HG02885 (cell line): ENCODE measurements at regions not wholly inside any gene's neighbourhood (a gene's known extent, or its start where the extent isn't known, plus 50 kb on each side); places are given as distances from the start of the nearest gene placed in this dataset.

Experiments
- ATAC-seq: cut with Tn5 transposase; IDR thresholded peaks from one replicate; pipeline ENCODE4 v1.9.1; 2021; ENCODE audit warnings: mild to moderate bottlenecking; ENCODE audit not compliant: unreplicated experiment, poor library complexity

DNA sequence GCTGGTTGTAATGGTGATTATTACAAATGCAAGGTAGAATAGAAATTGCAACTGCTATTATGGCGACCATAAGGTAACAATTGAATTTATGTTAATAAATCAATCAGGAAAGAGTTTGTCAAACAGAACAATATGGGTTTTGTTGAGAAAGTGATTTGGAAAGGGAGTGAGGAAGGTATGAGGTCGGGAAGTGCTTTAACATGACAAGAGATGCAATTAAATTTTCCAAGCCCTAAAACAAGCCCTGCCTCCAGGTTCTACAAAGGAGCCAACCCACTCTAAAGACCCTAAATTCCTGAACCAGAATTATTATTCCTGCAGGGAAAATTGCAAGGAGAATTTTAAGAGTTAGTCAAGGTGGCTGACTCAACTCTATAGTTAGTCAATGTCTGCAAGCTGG lies 363.7 kb downstream of the BMPER start:
- no peak for ATAC-seq

DNA sequence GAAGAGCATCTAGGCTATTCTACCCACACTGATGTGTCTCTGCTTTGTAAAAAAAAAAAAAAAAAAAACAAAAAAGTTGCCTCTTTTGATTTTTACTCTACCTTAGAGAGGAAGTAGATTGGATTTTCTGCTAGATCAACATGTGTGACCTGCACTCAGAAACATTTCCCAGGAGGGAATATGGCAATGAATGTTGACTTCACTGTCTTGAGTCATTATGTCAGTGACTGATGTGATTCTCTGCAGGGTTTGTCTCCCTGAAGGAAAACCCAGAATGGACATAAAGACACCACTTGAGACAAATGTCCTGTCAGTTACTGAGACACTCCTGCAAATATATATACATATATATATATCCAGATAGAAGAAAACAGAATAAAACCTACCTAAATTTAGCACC lies 370.3 kb downstream of the BMPER start:
- no peak for ATAC-seq

DNA sequence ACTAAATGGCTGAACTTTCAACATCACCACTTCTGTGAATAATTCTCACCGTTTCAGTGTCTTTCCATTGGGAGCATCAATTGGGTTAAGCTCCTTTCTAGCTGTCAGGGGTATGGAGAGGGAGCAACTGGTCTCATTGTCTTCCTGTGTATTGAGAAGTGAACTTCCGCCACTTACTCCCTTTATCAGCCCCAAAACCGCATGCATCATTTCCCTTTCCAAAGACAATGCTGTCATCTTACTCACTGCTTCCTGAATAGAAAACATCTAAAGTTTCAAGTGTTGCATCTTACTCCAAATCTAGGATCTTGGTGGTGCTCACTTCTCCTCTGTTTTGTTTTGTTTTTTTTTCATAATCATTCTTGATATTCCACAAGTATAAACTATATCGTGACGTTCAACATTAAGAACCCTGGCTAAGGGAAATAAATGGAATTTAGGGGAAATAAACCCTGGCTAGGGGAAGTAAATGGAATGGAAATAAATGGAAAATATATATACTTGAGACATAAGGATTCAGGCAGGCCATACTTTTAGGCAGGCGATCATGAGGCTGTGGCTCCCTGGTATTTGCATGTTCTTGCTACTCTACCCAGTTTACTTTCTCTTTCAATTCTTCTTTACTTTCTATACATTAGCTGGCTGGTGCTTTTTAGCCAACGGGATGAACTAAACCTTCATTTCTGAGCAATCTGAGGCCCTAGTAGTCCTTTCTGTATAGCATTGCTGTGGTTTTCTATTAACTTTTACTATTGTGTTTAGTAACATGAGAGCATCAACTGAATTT lies 371.9 kb downstream of the BMPER start:
- ATAC-seq, result peak; percentile 81

DNA sequence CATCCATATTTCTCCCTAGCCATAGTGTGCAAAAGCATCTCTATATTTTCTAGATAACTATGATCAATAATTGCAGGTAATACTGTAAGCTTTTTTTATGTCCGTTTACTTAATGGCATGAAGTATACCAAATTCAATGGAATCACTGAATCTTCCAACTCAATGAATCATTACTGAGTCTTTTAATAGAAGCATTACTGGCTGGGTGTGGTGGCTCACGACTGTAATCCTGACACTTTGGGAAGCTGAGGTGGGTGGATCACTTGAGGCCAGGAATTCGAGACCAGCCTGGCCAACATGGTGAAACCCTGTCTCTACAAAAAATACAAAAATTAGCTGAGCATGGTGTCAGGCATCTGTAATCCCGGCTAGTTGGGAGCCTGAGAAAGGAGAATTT lies 372.5 kb downstream of the BMPER start:
- ATAC-seq, result no peak

DNA sequence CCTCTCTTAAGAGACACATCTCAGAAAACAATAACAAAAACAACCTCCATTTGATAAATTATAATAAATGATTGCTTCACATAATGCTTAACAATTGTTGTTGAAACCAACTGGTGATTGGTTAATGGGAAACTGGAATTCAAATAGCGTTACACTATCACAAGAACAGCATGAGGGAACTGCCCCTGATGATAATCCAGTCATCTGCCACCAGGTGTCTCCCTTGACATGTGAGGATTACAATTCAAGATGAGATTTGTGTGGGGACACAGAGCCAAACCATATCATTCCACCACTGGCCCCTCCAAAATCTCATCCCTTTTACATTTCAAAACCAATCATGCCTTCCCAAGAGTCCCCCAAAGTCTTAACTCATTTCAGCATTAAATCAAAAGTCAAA lies 375.9 kb downstream of the BMPER start:
- ATAC-seq, result no peak

DNA sequence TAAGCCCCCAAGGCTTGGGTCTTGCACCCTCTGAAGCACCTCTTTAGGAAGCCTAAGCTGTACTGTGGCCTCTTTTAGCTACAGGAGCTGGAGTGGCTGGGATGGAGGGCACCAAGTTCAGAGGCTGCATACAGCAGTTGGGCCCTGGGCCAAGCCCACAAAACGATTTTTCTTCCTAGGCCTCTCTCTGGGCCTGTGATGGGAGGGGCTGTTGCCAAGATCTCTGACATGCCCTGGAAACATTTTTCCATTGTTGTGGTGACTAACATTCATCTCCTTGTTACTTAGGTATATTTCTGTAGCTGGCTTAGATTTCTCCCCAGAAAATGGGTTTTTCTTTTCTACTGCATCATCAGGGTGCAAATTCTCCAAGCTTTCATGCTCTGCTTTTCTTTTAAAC lies 375.7 kb upstream of the NPSR1 start:
- no peak for ATAC-seq

DNA sequence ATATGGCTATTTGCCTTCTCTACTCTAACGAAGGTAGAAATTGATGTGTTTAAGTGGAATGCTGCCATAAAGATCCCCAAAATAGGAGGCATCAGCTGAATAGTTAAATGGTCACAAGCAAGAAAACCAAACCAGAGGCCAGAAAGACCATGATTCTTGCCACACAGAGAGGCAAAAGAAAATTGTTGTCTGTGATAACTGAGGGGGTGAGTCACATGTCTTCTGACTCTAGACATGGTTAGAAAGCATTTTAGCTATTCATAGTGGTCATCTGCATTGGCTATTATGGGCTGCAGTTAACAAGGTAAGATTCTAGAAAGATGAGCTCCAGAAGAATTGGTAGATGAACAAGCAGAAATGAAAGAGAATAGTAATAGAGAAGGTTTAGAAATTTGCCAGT lies 361.4 kb upstream of the NPSR1 start:
- ATAC-seq, result no peak

DNA sequence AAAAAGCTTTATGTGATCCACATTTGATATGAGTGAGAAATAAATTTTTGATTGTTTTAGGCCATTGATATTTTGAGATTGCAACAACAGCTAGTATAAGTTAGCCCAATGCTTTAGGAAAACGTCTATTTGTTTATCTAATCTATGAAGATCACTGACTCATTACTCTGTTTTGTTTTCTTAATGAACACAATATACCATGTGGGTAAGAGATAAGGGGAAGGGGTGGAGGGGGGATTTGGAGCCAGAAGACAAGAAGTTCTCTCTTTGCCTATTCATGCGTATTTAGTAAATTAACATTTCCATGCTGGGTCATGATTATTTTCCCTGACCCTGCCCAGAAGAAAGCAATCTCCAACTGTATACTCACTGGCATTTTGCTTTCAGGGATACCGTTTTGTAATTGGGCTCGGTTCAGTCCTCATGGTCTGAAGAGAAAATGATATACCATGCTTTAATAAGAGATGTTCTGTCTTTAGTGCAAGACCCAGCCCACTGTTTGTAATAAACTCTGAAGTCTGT lies 359.5 kb upstream of the NPSR1 start:
- ATAC-seq, result no peak

DNA sequence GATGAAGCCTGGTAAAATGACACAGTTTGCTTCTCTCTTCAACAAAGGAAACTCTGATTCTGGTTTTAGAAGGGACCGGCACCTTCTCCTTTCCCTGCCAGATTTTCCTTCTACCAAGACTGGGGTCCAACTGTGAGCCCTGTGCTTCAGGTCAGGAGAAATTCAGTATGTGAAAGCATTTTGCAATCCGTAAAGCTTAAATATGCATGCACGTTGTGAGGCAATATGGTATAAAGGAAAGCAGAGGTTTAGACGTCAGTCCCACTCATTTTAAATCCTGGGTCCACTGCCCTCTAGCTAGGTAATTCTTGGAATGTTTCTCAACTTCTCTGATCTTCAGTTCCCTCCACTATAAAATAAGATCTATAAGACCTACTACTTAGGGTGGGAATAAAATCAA lies 359.0 kb upstream of the NPSR1 start:
- ATAC-seq, result no peak

DNA sequence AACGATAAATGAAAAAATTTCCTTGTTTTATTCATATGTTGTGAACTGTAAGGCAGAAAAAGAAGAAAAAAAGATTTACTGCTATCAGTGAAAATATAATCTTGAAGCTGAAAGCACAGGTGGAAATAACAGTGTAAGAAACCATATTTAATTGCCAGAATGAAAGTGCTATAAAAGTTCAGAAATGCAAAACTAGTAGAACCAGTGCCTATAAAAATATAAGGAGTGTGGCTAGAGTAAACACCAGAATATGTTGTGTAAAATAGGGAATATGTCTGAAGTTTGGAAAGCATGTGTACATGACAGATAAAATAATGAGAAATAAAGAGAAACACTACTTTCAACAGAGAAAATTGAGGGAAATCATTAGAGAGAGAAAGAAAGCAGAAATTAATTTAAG lies 350.5 kb upstream of the NPSR1 start:
- no peak for ATAC-seq

DNA sequence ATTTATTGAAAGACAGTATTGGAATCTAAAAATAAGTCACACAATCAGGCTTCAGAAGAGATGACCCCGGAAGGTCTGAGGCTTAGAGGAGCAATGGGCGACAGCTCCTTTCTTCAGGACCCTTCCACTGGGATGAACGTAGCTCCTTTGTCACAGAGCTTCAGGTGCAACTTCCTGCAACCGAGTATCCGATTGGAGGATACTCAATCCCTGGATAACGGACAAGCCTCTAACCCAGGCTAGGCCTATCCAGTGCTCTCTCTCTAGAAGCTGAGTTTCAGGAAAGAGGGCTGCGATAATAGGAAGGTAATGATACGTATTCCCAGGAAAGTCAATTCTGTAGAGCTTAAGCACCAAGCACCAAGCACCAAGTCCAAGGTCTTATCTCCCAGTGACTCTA lies 349.4 kb upstream of the NPSR1 start:
- no peak for ATAC-seq

DNA sequence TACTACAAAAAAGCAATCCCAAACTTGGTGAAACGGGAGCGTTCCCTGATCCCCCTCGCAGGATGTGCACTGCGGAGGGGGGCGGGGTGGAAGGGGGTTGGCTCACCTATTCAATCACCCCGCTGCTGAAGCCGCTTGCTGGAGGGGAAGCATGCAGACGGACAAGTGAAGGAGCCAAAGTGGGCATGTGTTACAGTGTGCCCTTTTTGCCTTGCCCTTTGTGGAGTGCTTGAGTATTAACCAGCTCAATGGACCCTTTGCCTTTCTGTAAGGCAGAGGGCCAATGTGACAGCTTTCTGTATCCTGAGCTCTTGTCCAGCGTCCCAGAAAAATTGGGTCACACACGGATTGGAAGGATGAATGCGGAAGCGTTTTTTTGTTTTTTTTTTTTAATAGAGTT lies 348.9 kb upstream of the NPSR1 start:
- ATAC-seq, result no peak

DNA sequence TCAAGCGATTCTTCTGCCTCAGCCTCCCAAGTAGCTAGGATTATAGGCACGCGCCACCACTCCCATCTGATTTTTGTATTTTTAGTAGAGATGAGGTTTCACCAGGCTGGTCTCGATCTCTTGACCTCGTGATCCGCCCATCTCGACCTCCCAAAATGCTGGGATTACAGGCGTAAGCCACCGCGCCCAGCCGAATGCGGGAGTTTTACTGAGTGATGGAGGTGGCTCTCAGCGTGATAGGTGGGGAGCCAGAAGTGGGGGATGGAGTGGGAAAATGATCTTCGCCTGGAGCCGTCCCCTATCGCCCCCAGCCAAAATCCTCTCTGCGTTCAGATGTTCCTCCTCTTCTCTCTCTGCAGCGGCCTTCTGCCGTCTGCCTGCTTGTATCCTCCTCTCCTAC lies 348.4 kb upstream of the NPSR1 start:
- ATAC-seq, result no peak

DNA sequence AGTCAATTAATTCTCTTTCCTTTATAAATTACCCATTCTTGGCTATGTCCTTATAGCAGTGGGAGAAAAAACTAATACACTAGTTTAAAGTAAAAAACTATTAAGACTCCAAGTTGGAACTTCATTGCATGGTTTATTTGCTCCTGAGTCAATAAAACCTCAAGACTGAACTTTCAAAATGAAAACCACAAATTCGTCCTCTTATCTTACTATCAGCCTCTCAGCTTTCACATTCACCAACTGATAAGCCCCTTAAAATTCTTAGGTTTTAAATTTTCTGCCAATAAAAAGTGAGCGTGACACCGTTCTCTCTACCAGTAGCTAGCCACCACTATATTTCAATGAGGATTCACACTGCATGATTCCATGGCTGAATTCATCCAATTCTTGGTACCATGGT lies 346.4 kb upstream of the NPSR1 start:
- ATAC-seq, result no peak

DNA sequence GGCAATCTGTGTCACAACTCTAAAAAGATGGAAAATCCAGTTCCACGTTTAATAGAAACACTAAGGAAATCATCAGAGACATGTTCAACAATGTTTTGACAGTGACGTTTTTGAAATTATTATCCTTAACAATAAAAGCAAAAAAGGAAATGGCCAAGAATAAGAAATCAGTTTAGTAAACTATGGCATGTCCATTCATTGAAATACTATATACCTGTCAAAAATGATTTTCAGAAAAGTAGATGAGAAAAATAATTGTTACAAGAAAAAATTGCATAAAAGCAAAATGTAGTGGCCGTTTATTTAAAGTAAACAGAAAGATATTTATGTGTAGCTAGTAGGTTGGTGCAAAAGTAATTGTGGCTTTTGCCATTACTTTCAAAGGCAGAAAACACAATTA lies 345.4 kb upstream of the NPSR1 start:
- no peak for ATAC-seq

DNA sequence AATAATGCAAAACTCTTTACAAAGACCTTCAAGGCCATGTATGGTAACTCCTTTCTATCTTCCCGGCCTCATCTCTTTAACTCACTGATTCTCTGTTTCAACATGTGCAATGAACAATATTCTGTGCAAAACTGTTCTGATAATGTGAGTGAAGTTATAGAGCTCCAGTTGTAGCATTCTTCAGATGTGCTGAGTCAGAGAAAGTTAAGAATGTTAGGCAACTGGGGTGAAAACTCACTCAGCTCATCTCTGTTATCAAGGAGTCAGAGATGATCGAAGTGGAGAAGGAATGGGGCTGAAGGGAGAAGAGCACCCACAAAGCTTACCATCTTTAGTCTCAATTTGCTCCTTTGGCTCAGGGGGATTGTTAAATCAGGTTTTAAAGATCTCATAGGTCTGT lies 344.7 kb upstream of the NPSR1 start:
- ATAC-seq, result no peak

DNA sequence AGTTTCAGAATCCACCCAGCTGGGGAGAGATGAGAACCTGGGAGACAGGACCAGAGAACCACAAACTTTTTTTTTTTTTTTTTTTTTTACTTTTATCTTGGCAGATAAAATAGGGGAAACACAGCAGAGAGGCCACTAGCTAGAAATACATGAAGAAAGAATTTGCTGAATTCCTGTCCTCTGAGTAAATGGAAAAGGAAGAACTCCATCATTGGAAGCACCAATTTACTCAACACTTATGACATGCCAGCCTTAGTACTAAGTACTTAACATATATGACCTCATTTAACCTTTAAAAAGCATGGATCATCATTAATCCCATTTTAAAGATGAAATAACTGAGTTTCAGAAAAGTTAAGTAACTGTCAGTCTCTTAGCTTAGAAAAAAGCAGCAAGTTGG lies 343.0 kb upstream of the NPSR1 start:
- no peak for ATAC-seq

DNA sequence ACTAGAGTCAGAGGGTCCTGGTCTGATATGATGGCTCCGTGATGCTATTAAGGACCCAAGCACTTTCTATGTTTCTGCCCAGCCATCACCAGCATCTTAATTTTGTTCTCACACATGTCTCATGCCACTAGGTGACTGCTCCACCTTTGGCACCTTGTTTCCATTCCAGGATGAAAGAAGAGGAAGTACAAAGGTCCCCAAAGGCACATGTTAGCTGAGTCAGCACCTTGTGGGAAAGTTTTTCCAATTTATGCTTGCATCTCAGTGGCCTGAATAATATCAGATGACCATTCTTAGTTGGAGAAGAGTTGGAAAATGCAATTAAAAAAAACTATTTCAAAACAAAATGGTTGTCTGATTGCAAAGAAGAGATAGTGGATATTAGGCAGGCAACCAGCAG lies 341.0 kb upstream of the NPSR1 start:
- no peak for ATAC-seq

DNA sequence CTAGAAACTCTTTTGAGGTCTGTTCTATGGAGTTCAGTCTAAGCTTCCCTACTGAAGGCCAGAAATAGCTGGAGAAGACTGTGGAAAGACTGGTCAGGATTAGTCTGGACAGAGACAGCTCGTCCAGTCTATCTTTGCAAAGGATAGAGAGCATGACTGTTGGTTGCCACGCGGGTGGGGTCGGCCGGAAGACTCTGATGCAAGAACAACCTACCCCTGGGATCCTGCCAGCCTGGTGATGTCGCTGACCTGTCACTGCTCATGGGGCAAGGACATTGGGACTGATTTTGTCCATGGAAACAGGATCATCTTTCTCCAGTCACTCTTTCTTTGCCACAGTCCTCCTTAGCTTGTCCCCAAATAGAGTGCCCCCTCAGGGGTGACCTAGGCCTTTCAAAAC lies 337.6 kb upstream of the NPSR1 start:
- ATAC-seq, result no peak

DNA sequence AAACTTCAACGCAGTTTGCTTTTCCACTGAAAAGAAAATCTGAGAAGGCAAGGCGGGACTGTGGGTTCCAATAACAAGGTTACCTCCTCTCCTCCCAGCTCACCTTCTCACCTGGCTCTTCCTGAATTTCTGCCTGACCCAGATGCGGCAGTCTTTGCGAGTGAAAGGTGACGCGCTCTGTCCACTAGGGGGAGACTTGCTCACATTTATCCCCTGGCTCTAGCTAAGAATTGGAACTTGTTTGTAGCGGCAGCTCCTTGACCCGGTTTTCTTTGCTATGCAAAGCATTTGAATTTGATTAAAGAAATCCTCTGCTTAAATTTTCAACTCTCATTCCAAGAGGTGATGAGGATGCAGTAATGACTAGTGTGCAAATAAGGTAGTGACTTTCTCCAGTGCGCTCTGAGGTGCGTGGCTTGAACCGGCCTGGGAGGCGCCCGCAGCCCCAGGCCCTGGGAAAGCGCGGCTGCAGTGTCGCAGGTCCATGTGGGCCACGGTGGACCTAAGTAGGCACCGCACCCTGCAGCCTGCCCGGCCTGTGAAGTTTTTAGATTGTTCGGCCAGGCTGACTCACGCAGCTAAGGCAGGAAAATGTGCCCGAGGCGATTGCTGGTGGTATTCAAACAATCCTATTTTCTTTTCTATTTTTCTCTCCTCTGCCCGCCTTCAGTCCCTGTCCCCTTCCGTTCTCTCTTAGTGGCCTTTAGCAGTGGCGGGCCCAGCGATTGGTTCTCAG lies 336.9 kb upstream of the NPSR1 start:
- ATAC-seq, result peak; percentile 97

DNA sequence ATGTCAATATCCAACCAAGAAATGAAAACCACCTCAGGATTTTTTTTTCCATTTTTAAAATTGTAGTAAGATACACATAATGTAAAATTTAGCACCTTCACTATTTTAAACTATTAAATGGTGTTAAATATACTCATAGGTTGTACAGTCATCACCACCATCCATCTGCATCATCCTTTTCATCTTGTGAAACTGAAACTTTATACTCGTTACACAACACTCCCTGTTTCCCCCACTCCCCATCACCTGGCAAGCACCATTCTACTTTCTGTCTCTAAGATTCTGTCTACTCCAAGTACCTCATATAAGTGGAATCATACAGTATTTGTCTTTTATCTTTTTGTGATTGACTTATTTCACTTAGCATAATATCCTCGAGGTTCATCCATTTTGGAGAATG lies 335.2 kb upstream of the NPSR1 start:
- no peak for ATAC-seq

DNA sequence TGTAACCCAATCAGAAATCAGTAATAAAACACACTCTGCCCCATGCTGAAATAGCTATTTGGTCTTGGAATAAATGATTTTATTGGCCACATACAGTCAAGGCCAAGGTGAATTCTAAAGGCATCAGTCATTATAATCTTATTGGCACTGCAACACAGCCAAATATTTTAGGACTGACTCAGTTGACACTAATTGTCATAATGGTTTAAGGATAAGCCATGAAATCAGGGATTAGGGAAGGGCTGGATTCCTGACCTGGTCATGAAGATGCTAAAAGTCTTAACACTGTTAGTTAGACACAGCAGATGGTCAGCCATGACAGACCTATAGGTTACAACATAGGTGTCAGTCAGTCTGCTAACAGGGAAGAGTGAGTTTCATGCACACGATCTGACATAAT lies 330.3 kb upstream of the NPSR1 start:
- no peak for ATAC-seq
